ENCODE measurements at regions not wholly inside any gene's neighbourhood (a gene's known extent, or its start where the extent isn't known, plus 50 kb on each side); places are given as distances from the start of the nearest gene placed in this dataset.

GRCh38 chr18:73381699-73382036 lies 513.9 kb upstream of the NETO1 start (continued):
- TF ChIP-seq CTCF (IDR thresholded peaks at IDR 0.05; ENCODE audit: low read depth, low read length, missing input control): no peak
- no peak for TF ChIP-seq HNF4A (conservative IDR thresholded peaks at IDR 0.05)
- TF ChIP-seq ATF3 (IDR thresholded peaks at IDR 0.05): no peak
- TF ChIP-seq TAF1 (conservative IDR thresholded peaks at IDR 0.05): no peak
- no peak for TF ChIP-seq FOXA1 (IDR thresholded peaks at IDR 0.05)
- TF ChIP-seq GABPA (IDR thresholded peaks at IDR 0.05 in 1 of 2, conservative IDR thresholded peaks at IDR 0.05 in 1 of 2): no peak

- Histone ChIP-seq H3K27ac (ENCODE audit: low read depth in 1 of 2, low read length in 2 of 2) (no peak overlapping the region), H3K27me3 (ENCODE audit: control insufficient read depth in 4 of 4, insufficient read depth in 4 of 4, low read length in 3 of 4) (no peaks in the 10 kb centered on the region), H3K36me3 (ENCODE audit: control insufficient read depth in 4 of 4, insufficient read depth in 3 of 4, low read depth in 1 of 4, low read length in 3 of 4) (no peaks in the 10 kb centered on the region), H3K4me3 (ENCODE audit: low read depth in 1 of 3, low read length in 3 of 3) (no peak overlapping the region), H3K9ac (ENCODE audit: low read depth in 1 of 2, low read length in 2 of 2) (no peak overlapping the region), H3K9me3 (ENCODE audit: control insufficient read depth in 4 of 4, low read length in 3 of 4) (no peaks in the 10 kb centered on the region), H3K4me1 (ENCODE audit: control insufficient read depth in 4 of 4, insufficient read depth in 4 of 4, low read length in 3 of 4) (no peaks in the 10 kb centered on the region)
- TF ChIP-seq CTCF (IDR thresholded peaks at IDR 0.05; ENCODE audit: low read depth, low read length, missing input control) (no peak), FOXA1 (IDR thresholded peaks at IDR 0.05) (no peak), NR2F2 (IDR thresholded peaks at IDR 0.05) (no peak), JUND (IDR thresholded peaks at IDR 0.05) (no peak), RAD21 (IDR thresholded peaks at IDR 0.05) (no peak), HNF4G (IDR thresholded peaks at IDR 0.05) (no peak), RXRA (IDR thresholded peaks at IDR 0.05) (no peak), GABPA (IDR thresholded peaks at IDR 0.05 in 1 of 2, conservative IDR thresholded peaks at IDR 0.05 in 1 of 2) (no peak), ZBTB33 (IDR thresholded peaks at IDR 0.05) (no peak)
- DNase-seq (ENCODE audit: low spot score): no peak
- 81% methylated on average over 2 of the region's 2 CpGs for WGBS
Measured at GRCh38 chr18:73381016-73381698, 513.4 kb upstream of the NETO1 start.

- Histone ChIP-seq H3K9me3 (ENCODE audit: control insufficient read depth in 4 of 4, low read length in 3 of 4) (no peaks in the 10 kb centered on the region), H3K36me3 (ENCODE audit: control insufficient read depth in 4 of 4, insufficient read depth in 3 of 4, low read depth in 1 of 4, low read length in 3 of 4) (no peaks in the 10 kb centered on the region), H3K27ac (ENCODE audit: low read depth in 1 of 2, low read length in 2 of 2) (no peak overlapping the region), H3K9ac (ENCODE audit: low read depth in 1 of 2, low read length in 2 of 2) (no peak overlapping the region), H3K27me3 (ENCODE audit: control insufficient read depth in 4 of 4, insufficient read depth in 4 of 4, low read length in 3 of 4) (no peaks in the 10 kb centered on the region), H3K4me3 (ENCODE audit: low read depth in 1 of 3, low read length in 3 of 3) (no peak overlapping the region), H3K4me1 (ENCODE audit: control insufficient read depth in 4 of 4, insufficient read depth in 4 of 4, low read length in 3 of 4) (no peaks in the 10 kb centered on the region)
- 79% methylated on average over 3 of the region's 3 CpGs for WGBS
- DNase-seq (ENCODE audit: low spot score): no peak
- TF ChIP-seq CTCF (IDR thresholded peaks at IDR 0.05; ENCODE audit: low read depth, low read length, missing input control): no peak
- TF ChIP-seq RXRA (IDR thresholded peaks at IDR 0.05): no peak
- no peak for TF ChIP-seq FOXA1 (IDR thresholded peaks at IDR 0.05)
Measured at GRCh38 chr18:73366713-73367112, 498.9 kb upstream of the NETO1 start.

Measured in liver (tissue), 8 donors.